Breast epithelium (tissue), 3 donors: ENCODE measurements at regions not wholly inside any gene's neighbourhood (a gene's known extent, or its start where the extent isn't known, plus 50 kb on each side); places are given as distances from the start of the nearest gene placed in this dataset.

Experiments used
- POLR2A ChIP-seq: fragments of 450-650 bp; IDR thresholded peaks from one replicate; pipeline ENCODE4 v1.6.1; 2016; ENCODE audit warnings: antibody characterized with exemption, mild to moderate bottlenecking, moderate library complexity
- POLR2AphosphoS5 ChIP-seq, 3 donors: sonication (generic); formaldehyde crosslinking; IDR thresholded peaks; one replicate each; pipeline ENCODE4 v1.6.1; 2017; ENCODE audit warnings: antibody characterized with exemption in 3 of 3
- TF ChIP-seq, protein P1 (sequence below), 3 donors: fragments of 450-650 bp; IDR thresholded peaks; one replicate each; pipeline ENCODE4 v1.5.1; 2016 to 2017; ENCODE audit warnings: antibody characterized with exemption in 3 of 3, mild to moderate bottlenecking in 3 of 3, moderate library complexity in 3 of 3

DNA sequence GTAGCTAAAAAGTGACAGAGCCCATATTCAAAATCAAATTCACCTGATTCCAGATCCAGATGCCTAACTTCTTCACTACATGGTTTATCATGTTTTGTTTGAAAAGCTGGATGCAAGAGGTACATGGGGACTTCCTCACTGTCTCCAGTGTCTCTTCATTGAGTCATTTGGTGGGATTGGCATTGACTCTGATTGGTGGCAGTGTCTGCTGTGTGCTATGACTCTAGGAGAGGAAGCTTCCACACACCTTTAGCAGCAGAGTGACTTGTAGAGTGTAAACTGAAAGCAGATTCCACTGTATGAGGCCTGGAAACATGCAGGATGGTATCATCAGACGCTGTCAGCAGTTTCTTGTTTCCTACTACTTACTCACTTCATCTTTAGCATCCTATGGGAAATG lies 250.9 kb upstream of the SEMA6A start:
- TF ChIP-seq POLR2A, result no peak
- TF ChIP-seq, protein P1, sequence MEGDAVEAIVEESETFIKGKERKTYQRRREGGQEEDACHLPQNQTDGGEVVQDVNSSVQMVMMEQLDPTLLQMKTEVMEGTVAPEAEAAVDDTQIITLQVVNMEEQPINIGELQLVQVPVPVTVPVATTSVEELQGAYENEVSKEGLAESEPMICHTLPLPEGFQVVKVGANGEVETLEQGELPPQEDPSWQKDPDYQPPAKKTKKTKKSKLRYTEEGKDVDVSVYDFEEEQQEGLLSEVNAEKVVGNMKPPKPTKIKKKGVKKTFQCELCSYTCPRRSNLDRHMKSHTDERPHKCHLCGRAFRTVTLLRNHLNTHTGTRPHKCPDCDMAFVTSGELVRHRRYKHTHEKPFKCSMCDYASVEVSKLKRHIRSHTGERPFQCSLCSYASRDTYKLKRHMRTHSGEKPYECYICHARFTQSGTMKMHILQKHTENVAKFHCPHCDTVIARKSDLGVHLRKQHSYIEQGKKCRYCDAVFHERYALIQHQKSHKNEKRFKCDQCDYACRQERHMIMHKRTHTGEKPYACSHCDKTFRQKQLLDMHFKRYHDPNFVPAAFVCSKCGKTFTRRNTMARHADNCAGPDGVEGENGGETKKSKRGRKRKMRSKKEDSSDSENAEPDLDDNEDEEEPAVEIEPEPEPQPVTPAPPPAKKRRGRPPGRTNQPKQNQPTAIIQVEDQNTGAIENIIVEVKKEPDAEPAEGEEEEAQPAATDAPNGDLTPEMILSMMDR (IDR thresholded peaks at IDR 0.05), result no peak
- no peak for TF ChIP-seq POLR2AphosphoS5 (IDR thresholded peaks at IDR 0.05)
